Activated CD4-positive, CD25-positive, alpha-beta regulatory T cell treated with anti-CD3 and anti-CD28 coated beads, Interleukin-2, amount 50 U/mL, for 72 hours (primary cell): ENCODE measurements at regions not wholly inside any gene's neighbourhood (a gene's known extent, or its start where the extent isn't known, plus 50 kb on each side); places are given as distances from the start of the nearest gene placed in this dataset.
"Not testable (repeated sequence)": the region's sequence is repeated elsewhere in the genome, so short reads cannot be mapped to it uniquely, and the experiment has no call there.

Source experiments
- DNase-seq: peaks from one replicate; pipeline ENCODE4 v3.0.0; 2021

GRCh38 chr12:127133675-127134335 lies 1133.2 kb upstream of the TMEM132C start:
- no peak for DNase-seq

DNA sequence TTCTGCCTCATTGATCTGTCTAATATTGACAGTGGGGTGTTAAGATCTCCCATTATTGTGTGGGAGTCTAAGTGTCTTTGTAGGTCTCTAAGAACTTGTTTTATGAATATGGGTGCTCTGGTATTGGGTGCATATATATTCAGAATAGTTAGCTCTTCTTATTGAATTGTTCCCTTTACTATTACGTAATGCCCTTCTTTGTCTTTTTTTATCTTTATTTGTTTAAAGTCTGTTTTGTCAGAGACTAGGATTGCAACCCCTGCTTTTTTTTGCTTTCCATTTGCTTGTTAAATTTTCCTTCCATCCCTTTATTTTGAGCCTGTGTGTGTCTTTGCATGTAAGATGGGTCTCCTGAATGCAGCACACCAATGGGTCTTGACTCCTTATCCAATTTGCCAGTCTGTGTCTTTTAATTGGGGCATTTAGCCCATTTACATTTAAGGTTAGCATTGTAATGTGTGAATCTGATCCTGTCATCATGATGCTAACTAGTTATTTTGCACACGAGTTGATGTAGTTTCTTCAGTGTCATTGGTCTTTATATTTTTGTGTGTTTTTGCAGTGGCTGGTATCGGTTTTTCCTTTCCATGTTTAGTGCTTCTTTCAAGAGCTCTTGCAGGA lies 1126.0 kb upstream of the TMEM132C start:
- DNase-seq, result not testable (repeated sequence)

GRCh38 chr12:127143020-127143419 lies 1124.0 kb upstream of the TMEM132C start:
- DNase-seq, result no peak

DNA sequence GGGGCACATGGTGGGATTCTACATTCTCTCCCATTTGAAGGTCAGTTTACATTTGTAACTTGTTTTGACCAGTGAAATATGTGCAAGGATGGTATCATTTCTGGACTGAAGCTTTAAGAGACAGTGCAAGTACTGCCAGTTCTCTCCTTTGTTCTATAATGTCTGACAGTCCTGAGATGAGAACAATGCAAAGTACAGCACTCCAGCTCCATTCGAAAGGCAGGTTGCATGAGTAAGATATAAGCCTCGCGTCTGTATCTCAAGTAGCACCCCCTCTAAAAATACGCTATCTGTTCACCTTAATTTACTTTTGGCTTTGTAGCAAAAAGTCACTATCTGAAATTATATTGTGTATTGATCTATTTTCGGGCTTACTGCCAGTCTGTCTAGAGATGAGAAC lies 1122.2 kb upstream of the TMEM132C start:
- no peak for DNase-seq

GRCh38 chr12:127145241-127145928 lies 1121.6 kb upstream of the TMEM132C start:
- no peak for DNase-seq

- DNase-seq, result peak; percentile 36
Observed at GRCh38 chr12:127145929-127146789, 1120.8 kb upstream of the TMEM132C start.

DNA sequence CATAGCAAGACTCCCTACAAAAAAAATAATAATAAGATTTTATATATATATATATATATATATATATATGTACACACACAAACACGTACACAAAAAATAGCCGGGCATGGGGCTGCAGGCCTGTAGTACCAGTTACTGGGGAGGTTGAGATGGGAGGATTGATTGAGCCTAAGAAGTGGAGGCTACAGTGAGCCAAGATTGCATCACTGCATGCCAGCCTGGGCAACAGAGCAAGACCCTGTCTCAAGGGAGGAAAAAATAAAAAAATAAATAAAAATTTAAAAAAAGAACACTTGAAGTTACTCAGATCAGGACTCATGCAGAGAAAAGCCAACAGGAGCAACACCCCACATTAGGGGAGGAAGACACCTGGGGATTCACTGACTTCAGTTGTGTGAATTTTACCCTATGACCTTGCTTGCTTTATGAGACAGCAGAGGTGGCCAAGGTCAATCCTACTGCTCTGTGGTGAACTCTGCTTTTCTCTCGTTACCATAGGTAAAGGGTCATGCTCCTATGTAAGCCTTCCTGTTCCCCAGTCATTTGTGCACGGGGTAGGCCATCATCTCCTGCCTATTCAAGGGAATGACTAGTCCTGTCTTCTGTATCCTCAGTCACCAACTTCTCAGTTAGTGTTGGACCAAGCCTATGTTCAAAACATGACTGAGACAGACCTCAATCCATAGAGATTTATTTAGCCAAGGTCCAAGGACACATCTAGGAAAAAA lies 1119.8 kb upstream of the TMEM132C start:
- DNase-seq, result no peak

- DNase-seq, result no peak
Observed at GRCh38 chr12:127147724-127148123, 1119.2 kb upstream of the TMEM132C start.

- DNase-seq, result no peak
Observed at GRCh38 chr12:127148318-127148717, 1118.7 kb upstream of the TMEM132C start.

DNA sequence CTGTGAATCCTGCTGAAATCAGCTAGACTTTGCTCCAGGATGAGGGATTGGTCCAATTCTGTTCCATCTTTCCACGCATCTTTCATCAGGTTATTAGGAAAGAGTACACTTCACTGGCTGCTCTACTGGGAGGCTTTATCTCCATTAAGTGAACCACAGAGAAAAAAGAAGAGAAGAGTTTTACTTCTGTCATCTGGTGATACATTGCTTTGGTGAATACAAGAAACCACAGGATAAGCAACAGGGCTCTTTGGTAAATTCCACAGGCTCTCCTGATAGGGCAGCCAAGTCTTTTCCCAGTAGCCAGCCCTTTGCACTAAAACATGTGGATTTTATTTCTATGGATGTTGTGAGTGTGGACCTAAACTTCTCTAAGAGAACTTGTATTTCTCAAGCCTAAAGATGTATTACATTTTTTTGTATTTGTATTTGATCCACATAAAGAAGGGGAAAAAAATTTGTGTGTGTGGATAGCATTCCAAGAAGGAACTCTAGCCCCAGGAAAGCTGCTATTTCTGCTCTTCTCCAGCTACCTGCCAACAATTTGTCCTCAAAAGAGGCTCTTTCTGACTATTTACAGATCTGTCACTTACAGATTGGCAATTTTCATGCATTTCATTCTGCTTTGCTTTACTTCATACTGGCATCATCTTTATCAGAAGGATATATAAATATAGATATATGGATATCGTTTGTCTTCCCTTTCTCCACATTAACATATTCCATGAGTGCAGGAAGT lies 1117.6 kb upstream of the TMEM132C start:
- DNase-seq, result no peak

GRCh38 chr12:127150028-127150427 lies 1116.9 kb upstream of the TMEM132C start:
- DNase-seq, result no peak

- no peak for DNase-seq
Observed at GRCh38 chr12:127150479-127150878, 1116.5 kb upstream of the TMEM132C start.

DNA sequence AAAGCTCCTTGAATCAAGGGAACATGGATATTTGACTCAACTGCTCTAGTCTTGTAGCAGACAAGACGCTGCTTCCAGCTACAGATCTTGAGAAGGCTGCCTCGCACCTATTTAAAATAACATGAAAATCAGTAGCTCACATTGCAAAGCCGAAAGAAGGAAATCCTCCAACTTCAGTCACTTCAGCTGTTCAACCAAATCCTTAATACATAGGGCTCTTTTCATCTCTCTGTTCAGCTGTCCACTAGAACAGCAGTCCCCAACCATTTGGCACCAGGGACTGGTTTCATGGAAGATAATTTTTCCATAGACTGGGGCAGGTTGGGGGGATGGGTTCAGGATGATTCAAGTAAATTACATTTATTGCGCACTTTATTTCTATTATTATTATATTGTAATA lies 1116.0 kb upstream of the TMEM132C start:
- DNase-seq, result no peak

DNA sequence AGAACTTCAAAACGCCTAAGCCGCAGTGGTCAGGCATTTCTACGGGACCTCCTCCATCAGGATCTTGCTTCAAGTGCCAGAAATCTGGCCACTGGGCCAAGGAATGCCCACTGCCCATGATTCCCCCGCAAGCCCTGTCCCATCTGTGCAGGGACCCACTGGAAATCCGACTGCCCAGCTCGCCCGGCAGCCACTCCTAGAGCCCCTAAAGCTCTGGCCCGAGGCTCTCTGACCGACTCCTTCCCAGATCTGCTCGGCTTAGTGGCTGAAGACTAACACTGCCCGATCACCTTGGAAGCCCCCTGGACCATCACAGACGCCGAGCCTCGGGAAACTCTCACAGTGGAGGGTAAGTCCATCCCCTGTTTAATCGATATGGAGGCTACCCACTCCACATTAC lies 1113.0 kb upstream of the TMEM132C start:
- DNase-seq, result no peak

DNA sequence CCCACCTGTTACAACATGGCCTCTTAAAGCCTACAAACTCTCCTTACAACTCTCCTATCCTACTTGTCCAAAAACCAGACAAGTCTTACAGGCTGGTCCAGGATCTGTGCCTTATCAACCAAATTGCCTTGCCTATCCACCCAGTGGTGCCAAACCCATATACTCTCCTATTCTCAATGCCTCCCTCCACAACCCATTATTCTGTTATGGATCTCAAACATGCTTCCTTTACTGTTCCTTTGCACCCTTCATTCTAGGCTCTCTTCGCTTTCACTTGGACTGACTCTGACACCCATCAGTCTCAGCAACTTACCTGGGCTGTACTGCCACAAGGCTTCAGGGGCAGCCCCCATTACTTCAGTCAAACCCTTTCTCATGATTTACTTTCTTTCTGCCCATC lies 1112.1 kb upstream of the TMEM132C start:
- not testable (repeated sequence) for DNase-seq

GRCh38 chr12:127155935-127156619 lies 1110.9 kb upstream of the TMEM132C start:
- DNase-seq, result not testable (repeated sequence)

GRCh38 chr12:127157501-127158366 lies 1109.2 kb upstream of the TMEM132C start:
- not testable (repeated sequence) for DNase-seq

DNA sequence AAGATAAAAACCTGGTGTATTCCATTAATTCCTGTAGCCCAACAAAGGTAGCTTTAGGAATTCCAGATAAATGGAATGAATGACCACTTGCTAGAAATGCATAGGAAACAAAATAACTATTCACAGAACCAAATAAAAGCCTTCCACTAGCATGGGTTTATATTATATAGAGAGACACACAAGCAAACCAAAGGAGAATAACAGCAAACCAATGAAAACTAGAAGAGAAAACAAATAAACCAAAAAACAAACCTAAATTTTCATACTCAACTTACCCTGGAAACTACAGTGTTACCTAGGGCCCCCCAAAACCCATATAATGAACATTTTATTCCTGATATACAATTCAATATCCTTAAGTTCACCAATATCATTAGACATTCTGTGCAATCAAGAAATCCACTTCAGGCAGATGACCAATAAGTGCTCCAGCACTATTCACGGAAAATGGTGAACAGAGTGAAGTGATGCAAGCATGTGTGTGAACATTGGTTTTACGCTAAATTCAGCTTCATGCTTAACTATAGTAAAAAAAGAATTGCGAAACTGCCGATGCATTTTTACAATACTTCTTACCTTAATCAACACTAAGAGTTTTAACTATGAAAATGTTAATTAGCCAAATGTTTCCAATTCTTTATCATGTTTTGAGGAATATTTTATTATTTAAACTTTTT lies 1108.4 kb upstream of the TMEM132C start:
- DNase-seq, result no peak

DNA sequence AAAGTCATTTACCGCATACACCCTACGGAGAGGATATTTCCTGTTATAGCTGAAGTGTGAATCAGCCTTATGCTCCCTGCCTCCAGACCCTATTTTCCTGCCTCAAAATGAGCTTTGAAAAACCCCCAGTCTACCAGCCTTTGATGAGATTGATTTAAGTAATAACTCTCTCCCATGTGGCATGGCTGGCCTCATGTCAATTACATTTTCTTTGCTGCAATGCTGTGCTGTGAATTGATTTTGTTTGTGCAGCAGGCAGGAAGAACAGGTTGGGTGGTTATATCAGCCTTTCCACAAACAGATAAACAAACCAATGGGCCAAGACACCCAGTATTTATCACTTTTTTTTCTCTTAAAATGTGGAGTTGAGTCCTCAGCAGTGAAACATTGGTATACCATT lies 1105.5 kb upstream of the TMEM132C start:
- no peak for DNase-seq

GRCh38 chr12:127162307-127162706 lies 1104.7 kb upstream of the TMEM132C start:
- no peak for DNase-seq
